ENCODE measurements at regions not wholly inside any gene's neighbourhood (a gene's known extent, or its start where the extent isn't known, plus 50 kb on each side); places are given as distances from the start of the nearest gene placed in this dataset.

DNA sequence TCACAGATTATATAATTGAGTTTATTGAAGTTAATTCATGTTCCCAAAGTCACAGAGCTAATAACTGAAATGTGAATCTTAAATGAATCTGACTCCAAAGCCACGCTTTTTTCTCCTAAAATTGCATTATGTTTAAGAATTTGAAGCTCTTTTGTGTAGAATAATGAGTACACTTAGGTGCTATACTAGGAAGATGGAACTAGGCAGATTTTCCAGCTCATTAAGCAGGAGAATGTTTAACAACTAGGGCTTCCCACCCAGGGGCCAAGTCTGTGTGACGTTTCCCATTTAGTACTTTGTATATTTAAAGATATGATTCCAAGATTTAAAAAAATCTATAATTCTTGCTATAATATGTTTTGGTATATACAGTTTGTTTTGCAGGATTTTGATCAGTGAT is 169.5 kb downstream of the KIF20B start:
- no peak for DNase-seq (ENCODE audit: low read depth, low spot score)
- in situ Hi-C loops (cut with HindIII; ENCODE audit: low pct_unique_long_range_greater_than_20kb, low sequenced_read_pairs): no loop called here

DNA sequence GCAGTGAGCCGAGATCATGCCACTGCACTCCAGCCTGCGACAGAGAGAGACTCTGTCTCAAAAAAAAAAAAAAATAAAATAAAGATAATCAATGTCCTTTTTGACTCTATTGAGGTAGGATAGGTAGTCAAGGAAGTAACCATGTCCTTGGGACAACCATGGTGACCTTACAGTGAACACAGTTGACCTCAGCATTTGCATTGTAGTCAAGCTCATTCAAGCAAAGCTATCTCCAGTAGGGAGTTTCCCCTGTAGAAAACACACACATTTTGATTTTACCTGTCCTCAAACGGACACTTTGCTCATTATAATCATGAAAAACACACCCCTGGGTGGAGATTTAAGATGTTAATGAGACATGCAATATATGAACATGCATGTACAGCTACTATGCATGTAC is 171.7 kb downstream of the KIF20B start:
- in situ Hi-C loops (cut with HindIII; ENCODE audit: low pct_unique_long_range_greater_than_20kb, low sequenced_read_pairs): no loop called here
- no peak for DNase-seq (ENCODE audit: low read depth, low spot score)

GRCh38 chr10:89875557-89875956 is 174.2 kb downstream of the KIF20B start:
- in situ Hi-C loops (cut with HindIII; ENCODE audit: low pct_unique_long_range_greater_than_20kb, low sequenced_read_pairs): no loop called here
- DNase-seq (ENCODE audit: low read depth, low spot score): no peak

DNA sequence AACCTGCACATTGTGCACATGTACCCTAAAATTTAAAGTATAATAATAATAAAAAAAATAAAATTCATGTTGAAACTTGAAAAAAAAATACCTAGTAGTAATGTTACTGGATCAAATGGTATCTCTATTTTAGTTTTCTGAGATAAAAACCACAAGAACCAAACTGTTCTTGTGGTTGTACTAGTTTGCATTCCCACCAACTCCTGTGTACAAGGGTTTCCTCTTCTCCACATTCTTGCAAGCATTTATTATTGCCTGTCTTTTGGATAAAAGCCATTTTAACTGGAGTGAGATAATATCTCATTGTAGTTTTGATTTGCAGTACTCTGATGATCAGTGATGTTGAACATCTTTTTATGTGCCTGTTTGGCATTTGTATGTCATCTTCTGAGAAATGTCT is 177.7 kb downstream of the KIF20B start:
- no peak for DNase-seq (ENCODE audit: low read depth, low spot score)
- in situ Hi-C loops (cut with HindIII; ENCODE audit: low pct_unique_long_range_greater_than_20kb, low sequenced_read_pairs): no loop called here

- in situ Hi-C loops (cut with HindIII; ENCODE audit: low pct_unique_long_range_greater_than_20kb, low sequenced_read_pairs): no loop called here
- no peak for DNase-seq (ENCODE audit: low read depth, low spot score)
Measured at GRCh38 chr10:89887406-89887805, 186.0 kb downstream of the KIF20B start.

DNA sequence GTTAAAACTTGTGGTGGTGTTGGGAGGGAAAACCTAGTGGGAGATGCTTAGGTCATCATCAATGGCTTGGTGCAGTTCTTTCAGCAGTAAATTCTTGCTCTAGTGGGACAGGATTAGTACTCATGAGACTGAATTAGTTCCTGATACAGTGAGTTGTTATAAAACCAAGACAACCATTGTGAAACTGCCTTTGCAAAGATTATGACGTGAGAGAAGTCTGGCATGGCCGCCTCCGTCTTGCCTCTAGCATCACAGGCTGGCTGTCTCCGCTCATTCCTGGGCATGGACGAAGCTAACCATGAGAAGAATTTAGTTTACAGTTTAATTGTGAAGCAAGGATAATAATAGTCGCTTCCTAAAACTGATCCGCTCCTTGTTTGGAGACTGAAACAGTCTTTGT is 186.4 kb downstream of the KIF20B start:
- in situ Hi-C loops (cut with HindIII; ENCODE audit: low pct_unique_long_range_greater_than_20kb, low sequenced_read_pairs): no loop called here

DNA sequence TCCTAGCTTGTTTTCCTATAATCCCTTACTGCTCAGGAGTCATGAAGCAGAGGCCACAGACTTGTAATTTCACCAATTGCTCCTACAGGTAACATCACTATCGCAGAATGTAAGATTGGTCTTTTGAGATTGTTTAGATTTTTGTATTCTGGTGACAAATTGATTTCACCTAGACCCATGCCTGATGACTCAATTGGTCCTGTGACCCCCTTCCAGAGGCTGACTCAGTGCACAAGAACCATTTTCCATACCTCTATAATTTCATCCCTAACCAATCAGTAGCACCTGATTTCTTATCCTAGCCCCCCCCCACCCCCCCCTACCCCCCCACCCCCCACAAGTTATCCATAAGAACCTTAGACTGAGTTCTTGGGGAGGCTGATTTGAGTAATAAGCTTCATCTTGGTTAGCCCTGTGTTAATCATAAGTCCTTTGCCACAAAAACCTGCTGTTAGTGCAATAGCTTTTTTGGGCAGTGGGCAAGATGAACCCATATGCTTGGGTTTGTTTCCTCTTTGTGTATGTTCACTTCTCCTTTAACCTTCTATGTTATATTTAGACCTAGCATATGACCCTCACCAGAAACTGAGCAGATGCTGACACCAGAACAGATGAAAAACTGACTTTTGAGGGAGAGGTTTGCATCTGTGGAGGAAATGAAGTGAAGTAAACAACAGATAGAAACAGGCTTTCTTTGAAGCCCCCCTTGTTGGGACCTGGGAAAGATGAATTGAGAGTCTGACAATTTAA is 187.1 kb downstream of the KIF20B start:
- in situ Hi-C loops (cut with HindIII; ENCODE audit: low pct_unique_long_range_greater_than_20kb, low sequenced_read_pairs): no loop called here
- no peak for DNase-seq (ENCODE audit: low read depth, low spot score)

More for the DNA sequence above, 186.4 kb downstream of the KIF20B start:
- peak; percentile 6 for DNase-seq (ENCODE audit: low read depth, low spot score)

- DNase-seq (ENCODE audit: low read depth, low spot score): peak; percentile 7
- in situ Hi-C loops (cut with HindIII; ENCODE audit: low pct_unique_long_range_greater_than_20kb, low sequenced_read_pairs): no loop called here
Measured at GRCh38 chr10:89889606-89890005, 188.2 kb downstream of the KIF20B start.

GRCh38 chr10:89891006-89891535 is 189.7 kb downstream of the KIF20B start:
- DNase-seq (ENCODE audit: low read depth, low spot score): no peak
- in situ Hi-C loops (cut with HindIII; ENCODE audit: low pct_unique_long_range_greater_than_20kb, low sequenced_read_pairs): no loop called here

DNA sequence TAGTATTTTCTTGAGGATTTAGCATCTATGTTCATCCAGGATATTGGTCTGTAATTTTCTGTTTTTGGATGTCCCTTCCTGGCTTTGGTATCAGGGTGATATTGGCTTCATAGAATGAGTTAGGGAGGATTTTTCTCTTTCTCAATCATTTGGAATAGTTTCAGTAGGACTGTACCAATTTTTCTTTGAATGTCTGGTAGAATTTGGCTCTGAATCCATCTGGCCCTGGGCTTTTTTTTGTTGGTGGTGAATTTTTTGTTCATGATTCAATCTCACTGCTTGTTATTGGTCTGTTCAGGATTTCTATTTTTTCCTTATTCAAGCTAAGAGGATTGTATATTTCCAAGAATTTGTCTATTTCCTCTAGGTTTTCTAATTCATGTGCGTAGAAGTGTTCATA is 192.7 kb downstream of the KIF20B start:
- in situ Hi-C loops (cut with HindIII; ENCODE audit: low pct_unique_long_range_greater_than_20kb, low sequenced_read_pairs): no loop called here
- DNase-seq (ENCODE audit: low read depth, low spot score): no peak

GRCh38 chr10:89900554-89900953 is 199.2 kb downstream of the KIF20B start:
- DNase-seq (ENCODE audit: low read depth, low spot score): no peak
- in situ Hi-C loops (cut with HindIII; ENCODE audit: low pct_unique_long_range_greater_than_20kb, low sequenced_read_pairs): no loop called here

- no peak for DNase-seq (ENCODE audit: low read depth, low spot score)
Measured at GRCh38 chr10:89901895-89902294, 200.5 kb downstream of the KIF20B start.

GRCh38 chr10:89904755-89905154 is 203.4 kb downstream of the KIF20B start:
- DNase-seq (ENCODE audit: low read depth, low spot score): peak; percentile 43
- in situ Hi-C loops (cut with HindIII; ENCODE audit: low pct_unique_long_range_greater_than_20kb, low sequenced_read_pairs): no loop called here

More at GRCh38 chr10:89901895-89902294, 200.5 kb downstream of the KIF20B start:
- in situ Hi-C loops (cut with HindIII; ENCODE audit: low pct_unique_long_range_greater_than_20kb, low sequenced_read_pairs): no loop called here

DNA sequence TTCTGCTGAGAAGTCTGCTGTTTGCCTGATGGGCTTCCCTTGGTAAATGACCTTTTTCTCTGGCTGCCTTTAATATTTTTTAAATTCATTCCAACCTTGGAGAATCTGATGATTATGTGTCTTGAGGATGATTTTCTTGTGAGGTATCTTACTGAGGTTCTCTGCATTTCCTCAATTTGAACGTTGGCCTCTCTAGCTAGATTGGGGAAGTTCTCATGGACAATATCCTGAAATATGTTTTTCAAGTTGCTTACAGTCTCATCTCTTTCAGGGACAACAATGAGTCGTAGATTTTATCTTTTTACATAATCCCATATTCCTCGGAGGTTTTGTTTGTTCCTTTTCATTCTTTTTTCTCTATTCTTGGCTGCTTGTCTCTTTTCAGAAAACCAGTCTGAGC is 208.4 kb downstream of the KIF20B start:
- in situ Hi-C loops (cut with HindIII; ENCODE audit: low pct_unique_long_range_greater_than_20kb, low sequenced_read_pairs): no loop called here
- no peak for DNase-seq (ENCODE audit: low read depth, low spot score)

- DNase-seq (ENCODE audit: low read depth, low spot score): no peak
- in situ Hi-C loops (cut with HindIII; ENCODE audit: low pct_unique_long_range_greater_than_20kb, low sequenced_read_pairs): no loop called here
Measured at GRCh38 chr10:89915021-89915420, 213.6 kb downstream of the KIF20B start.

- no peak for DNase-seq (ENCODE audit: low read depth, low spot score)
- in situ Hi-C loops (cut with HindIII; ENCODE audit: low pct_unique_long_range_greater_than_20kb, low sequenced_read_pairs): no loop called here
Measured at GRCh38 chr10:89915968-89916367, 214.6 kb downstream of the KIF20B start.

GRCh38 chr10:89916468-89917215 is 215.3 kb downstream of the KIF20B start:
- in situ Hi-C loops (cut with HindIII; ENCODE audit: low pct_unique_long_range_greater_than_20kb, low sequenced_read_pairs): no loop called here
- DNase-seq (ENCODE audit: low read depth, low spot score): no peak

GRCh38 chr10:89921403-89921802 is 220.0 kb downstream of the KIF20B start:
- no peak for DNase-seq (ENCODE audit: low read depth, low spot score)
- in situ Hi-C loops (cut with HindIII; ENCODE audit: low pct_unique_long_range_greater_than_20kb, low sequenced_read_pairs): no loop called here

DNA sequence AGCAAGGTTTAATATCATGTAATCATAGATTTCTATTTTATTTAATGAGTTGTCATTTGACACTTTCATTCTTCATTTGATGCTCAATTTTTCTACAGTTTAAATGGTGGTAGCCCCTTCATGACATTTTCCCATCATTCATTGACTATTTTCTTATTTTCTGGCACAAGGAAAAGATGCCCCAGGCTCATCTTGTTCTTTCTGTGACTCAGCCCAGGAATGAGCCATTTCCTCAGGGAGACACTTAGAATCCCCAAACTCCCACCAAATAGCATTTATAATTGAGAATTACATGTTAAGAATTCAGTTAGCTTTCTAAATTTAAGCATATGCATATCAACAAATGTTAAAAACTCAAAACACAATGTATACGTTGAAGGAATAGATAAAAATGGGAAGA is 222.3 kb downstream of the KIF20B start:
- in situ Hi-C loops (cut with HindIII; ENCODE audit: low pct_unique_long_range_greater_than_20kb, low sequenced_read_pairs): no loop called here
- no peak for DNase-seq (ENCODE audit: low read depth, low spot score)
